ENCODE measurements at regions not wholly inside any gene's neighbourhood (a gene's known extent, or its start where the extent isn't known, plus 50 kb on each side); places are given as distances from the start of the nearest gene placed in this dataset.
A peak's percentile ranks its signal among the peaks of the same experiment; 100 is the strongest.

- no peak for DNase-seq
Measured at GRCh38 chr2:4404363-4404762, 701.0 kb downstream of the DCDC2C start.

DNA sequence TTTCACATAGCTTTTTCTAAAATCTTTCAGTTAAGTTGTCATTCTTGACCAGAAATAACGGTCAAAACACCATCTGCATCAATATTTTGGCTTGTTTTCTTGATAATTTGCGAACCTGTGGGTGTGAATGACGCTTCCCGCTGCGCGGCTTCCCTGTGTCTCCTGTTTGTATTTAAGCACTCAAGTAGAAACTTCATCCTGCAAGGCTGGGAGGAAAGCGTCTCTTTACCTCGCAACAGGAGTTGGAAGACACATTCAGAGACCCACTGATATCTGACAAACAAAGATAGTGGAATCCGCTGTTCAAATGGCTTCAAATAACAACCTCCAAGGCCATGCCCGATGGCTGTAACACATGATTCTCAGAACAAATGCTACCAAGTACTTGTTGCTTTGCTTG lies 704.9 kb downstream of the DCDC2C start:
- DNase-seq: no peak

DNA sequence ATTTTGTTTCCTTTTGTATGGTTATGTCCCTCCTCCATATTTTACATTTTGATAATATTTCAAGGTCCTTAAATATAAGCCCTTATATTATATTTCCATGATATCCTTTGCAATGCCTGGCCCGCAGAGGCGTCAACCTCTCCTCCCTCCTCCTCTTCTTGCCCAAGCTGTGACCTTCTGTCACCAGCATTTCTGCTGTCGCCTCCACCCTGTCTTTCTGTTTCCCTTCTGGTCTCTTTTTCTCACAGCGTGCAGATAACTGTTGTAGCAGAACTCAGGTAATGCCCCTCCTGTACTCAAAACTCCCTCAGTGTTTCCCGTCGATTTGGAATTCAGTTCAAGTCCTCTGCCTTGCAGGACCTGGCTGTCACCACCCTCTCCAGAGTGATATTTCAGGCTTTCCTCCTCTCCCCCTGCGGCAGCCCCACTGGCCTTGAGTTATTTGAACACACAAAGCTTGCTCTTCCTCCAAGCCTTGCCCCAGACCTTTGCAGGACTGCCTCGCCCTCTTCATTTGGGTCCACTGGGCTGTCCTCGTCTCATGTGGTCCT lies 709.3 kb downstream of the DCDC2C start:
- DNase-seq: no peak

DNA sequence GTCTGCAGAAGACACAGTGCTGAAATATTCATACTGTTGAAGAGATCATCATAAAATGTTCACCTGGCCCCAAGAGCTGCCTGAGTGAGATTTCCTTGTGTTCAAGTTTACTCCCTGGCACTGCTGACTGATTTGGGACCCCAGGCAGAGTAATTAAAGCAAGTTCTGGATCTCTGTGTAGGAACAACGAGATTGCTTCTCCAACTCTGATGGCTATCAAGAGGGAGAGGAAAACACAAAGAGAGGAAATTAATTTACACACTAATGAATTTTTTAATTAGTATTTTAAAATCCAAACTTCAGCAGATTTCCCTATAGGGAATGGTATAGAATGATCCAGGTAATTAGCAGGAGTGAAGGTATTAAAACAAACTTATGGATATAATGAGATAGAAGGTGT lies 711.8 kb downstream of the DCDC2C start:
- no peak for DNase-seq

- no peak for DNase-seq
Measured at GRCh38 chr2:4415810-4416413, 712.5 kb downstream of the DCDC2C start.

GRCh38 chr2:4416431-4416830 lies 713.1 kb downstream of the DCDC2C start:
- no peak for DNase-seq

DNA sequence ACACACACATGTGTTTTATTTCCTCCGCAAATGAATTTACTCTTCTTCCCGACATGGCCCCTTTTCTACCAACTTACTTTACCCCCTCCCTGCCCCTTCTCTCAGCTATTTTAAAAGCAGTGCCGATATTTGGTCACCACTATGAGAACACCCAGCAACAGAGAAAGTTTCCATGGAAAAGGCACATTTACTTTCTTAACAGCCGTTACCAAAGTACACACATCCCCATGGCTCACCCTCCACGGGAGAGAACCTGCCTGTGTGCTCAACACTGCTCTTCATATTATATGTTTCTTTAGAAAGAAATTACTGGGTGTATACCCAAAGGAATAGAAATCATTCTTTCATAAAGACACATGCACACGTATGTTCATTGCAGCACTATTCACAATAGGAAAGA lies 714.4 kb downstream of the DCDC2C start:
- no peak for DNase-seq

- DNase-seq: no peak
Measured at GRCh38 chr2:4420032-4420431, 716.7 kb downstream of the DCDC2C start.

GRCh38 chr2:4424153-4424552 lies 720.8 kb downstream of the DCDC2C start:
- no peak for DNase-seq

GRCh38 chr2:4427083-4427482 lies 723.7 kb downstream of the DCDC2C start:
- DNase-seq: no peak

DNA sequence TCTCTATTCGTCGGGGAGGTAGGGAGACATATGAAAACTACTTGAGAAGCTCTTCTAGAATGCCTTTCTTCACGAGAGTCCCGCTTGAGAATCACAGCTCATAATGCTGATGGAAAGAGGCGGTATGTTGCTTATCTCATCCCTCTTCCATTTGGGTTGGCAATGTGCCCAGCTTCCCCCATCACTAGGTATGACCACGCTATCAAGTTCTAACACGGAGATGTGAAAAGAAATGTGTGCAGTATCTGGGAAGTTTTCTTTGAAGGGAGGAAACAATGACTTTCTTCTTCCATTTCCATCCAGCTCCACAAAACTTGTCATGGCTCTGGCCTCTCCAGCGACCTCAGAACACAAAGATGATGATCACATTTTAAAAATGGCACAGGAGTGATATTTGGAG lies 742.4 kb downstream of the DCDC2C start:
- no peak for DNase-seq

- DNase-seq: no peak
Measured at GRCh38 chr2:4454907-4455306, 751.5 kb downstream of the DCDC2C start.

DNA sequence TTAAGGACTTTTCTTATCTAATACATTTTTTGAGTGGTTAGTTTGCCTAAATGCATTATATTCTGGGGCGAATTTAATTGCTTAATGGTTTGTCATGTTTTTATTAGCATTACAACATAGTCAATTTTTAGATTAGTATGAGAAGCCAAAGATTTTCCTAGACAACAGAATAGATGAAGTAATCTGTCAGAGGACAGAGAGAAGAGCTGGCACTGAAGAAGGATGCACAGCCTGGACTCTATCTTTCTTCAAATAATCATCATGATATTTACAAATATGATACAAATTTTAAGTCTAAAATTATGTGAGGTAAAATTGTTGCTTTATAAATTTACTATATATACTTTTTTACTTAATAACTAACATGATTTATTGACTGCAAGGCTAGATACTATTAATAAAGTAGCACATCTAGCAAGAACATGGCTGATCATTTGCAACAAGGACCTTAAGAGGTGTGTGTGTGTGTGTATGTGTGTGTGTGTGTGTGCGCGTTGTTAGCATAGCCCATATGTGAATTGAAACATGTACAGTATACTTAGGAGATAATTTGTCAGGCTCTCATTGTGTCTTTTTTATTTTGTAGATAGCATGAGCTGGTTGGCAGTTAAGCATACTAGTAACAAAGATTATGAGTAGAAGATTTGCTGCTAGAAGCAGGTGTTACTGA lies 752.2 kb downstream of the DCDC2C start:
- DNase-seq: no peak

- no peak for DNase-seq
Measured at GRCh38 chr2:4464634-4465266, 761.4 kb downstream of the DCDC2C start.

DNA sequence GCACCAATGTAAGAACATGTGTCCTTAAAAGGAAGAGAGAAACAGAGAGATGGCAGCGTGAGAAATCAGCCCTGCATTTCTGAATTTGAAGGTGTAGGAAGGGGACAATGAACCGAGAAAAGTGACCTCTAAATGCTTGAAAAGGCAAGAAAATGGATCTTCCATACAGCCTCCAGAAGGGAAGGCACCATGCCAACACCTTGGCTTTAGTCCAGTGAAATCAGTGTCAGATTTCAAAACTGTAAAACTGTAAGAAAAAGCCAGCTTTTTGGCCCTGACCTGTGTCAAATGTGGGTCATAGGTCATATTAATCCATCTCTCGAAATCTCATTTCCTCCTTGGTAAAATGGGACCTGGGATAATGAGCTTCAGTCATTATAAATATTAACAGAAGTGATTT lies 762.3 kb downstream of the DCDC2C start:
- peak; percentile 13 for DNase-seq

DNA sequence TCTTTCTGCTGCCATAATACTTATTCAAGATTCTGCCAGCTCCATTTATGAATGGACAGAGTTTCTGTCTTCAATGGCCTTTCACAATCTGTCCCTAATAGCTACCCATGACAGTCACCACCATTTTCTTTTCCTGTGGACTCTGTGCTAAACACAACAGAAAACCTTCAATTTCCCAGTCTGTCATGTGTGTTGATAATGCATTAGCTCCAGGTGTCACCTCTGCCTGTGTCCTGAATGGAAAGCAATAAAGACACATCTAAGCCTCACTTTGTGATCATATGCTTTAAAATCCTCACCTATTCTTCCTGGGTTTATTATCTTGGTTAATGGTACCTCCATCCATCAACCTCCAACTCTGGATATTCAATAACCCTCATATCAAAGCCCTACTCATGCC lies 772.2 kb downstream of the DCDC2C start:
- DNase-seq: no peak

- no peak for DNase-seq
Measured at GRCh38 chr2:4483050-4483449, 779.7 kb downstream of the DCDC2C start.

DNA sequence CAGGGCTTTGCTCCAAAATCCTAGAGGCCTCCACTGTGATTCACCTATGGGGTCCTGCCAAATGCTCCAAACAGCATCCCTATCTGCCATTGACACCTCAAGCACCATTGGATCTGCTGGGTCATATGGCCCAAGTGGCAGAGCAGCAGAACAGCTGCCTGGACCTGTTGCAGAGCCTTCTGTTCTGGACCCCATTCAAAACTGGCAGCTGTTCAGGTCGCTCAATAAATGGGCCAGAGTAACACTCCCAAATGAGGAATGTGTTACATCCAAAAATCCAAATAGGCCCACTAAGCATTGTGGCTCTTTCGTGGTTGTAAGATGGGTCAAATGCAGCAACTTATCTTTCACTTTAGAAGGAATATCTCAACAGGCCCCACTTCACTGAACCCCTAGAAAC lies 783.6 kb downstream of the DCDC2C start:
- DNase-seq: no peak

DNA sequence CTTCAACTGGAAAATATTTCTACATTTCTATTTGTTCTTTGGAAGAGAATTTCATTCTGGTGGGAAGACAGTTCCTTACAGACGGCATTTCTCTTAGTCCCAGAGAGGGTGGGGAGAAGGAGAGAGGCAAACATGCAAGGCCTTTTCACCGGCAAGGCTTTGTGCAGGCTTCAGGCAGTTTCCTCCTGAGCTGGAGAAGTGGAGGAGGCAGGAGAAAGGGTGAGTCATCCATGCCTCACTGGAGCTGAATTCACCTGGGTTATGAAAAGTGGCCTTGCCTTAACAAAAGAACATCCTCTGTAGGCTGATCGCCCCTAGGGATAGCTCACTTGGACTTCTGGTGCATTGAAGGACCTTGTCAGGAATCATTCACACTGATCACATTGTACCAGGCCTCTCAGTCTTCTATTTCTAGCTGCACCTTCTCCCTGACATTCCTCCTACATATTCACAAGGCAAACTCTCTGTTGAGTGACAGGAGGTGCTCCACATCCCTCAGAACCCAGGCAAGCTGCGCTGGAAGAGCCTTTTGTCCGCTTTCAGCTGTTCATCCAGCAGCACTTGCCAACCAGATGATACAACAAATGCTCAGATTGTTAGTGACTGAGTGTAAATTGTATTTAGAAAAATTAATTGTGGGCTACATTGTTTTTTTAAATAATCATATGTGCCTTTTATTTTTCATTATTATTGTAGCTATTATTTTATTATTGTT lies 796.1 kb downstream of the DCDC2C start:
- DNase-seq: no peak

DNA sequence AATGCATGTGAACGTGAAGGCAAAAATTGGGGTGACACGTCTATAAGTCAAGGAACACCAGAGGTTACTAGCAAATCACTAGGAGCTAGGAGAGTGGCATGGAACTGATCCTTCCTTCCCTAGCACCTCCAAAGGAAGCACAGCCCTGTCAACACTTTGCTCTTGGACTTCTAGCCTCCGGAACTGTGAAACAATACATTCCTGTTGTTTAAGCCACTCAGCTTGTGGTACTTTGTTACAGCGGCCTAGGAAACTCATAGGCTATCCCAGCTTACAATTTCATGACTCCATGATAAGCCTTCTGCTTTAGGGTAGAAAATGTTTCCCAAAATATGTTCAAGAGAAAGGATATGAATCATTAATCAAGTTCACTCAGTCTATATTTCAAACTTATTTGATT lies 798.1 kb downstream of the DCDC2C start:
- no peak for DNase-seq

GRCh38 chr2:4502230-4502843 lies 799.0 kb downstream of the DCDC2C start:
- no peak for DNase-seq

- peak; percentile 65 for DNase-seq
Measured at GRCh38 chr2:4507661-4508060, 804.3 kb downstream of the DCDC2C start.

All from NCI-H1105 (cell line).